Right lobe of liver (tissue), 4 donors: ENCODE measurements at regions not wholly inside any gene's neighbourhood (a gene's known extent, or its start where the extent isn't known, plus 50 kb on each side); places are given as distances from the start of the nearest gene placed in this dataset.

ENCODE experiments used
- POLR2A ChIP-seq: fragments of 450-650 bp; IDR thresholded peaks from one replicate; pipeline ENCODE4 v1.6.1; 2017; ENCODE audit warnings: antibody characterized with exemption, mild to moderate bottlenecking
- TF ChIP-seq, protein P1 (sequence below), 4 donors: fragments of 200-600 bp in 3 of 4; fragments of 450-650 bp in 1 of 4; IDR thresholded peaks; one replicate each; pipeline versions ENCODE4 v1.5.1 to v1.8.0; 2016 to 2022; ENCODE audit warnings: antibody characterized with exemption in 4 of 4, mild to moderate bottlenecking in 2 of 4
- donor health status: DM: no; HTN: no; CAD: no.
- donor health status: DM: no; HTN: no; CAD: no.
- donor health status: DM: no; HTN: yes; CAD: no.

DNA sequence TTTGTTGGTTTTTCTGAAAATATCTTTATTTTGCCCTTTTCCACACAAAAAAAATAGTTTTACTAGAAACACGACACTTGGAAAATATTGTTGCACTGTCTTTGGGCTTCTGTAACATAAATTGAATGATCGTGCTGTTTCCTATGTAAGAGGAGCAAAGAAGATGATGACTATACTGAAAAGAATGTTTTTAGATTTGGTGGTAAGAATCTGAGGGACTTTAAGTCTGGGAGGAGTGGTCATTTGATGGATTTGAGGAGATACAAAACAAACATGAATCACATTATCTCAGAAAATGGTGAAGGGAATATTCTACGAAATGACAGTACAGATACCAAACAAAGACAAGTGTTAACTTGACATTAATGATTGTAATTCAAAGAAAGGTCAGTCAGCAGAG, 328.8 kb downstream of the ADAM29 start:
- TF ChIP-seq, protein P1, sequence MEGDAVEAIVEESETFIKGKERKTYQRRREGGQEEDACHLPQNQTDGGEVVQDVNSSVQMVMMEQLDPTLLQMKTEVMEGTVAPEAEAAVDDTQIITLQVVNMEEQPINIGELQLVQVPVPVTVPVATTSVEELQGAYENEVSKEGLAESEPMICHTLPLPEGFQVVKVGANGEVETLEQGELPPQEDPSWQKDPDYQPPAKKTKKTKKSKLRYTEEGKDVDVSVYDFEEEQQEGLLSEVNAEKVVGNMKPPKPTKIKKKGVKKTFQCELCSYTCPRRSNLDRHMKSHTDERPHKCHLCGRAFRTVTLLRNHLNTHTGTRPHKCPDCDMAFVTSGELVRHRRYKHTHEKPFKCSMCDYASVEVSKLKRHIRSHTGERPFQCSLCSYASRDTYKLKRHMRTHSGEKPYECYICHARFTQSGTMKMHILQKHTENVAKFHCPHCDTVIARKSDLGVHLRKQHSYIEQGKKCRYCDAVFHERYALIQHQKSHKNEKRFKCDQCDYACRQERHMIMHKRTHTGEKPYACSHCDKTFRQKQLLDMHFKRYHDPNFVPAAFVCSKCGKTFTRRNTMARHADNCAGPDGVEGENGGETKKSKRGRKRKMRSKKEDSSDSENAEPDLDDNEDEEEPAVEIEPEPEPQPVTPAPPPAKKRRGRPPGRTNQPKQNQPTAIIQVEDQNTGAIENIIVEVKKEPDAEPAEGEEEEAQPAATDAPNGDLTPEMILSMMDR (IDR thresholded peaks at IDR 0.05), result no peak
- TF ChIP-seq POLR2A, result no peak
